H9 (cell line): ENCODE measurements at regions not wholly inside any gene's neighbourhood (a gene's known extent, or its start where the extent isn't known, plus 50 kb on each side); places are given as distances from the start of the nearest gene placed in this dataset.

Experiments
- DNase-seq: peaks from one replicate; pipeline ENCODE4 v3.0.0-alpha.2; 2017
- H2AFZ ChIP-seq: one replicate; pipeline ENCODE4 v1.6.1; 2013; ENCODE audit warnings: mild to moderate bottlenecking, low read length, control low read depth, moderate library complexity
- H2AK5ac ChIP-seq: 2 replicates; pipeline ENCODE4 v1.6.1; 2013; ENCODE audit warnings: low read length, control low read depth, mixed read lengths; ENCODE audit not compliant: insufficient read length
- H2BK120ac ChIP-seq: one replicate; pipeline ENCODE4 v1.6.1; 2013; ENCODE audit warnings: low read depth, mild to moderate bottlenecking, low read length, control low read depth, inconsistent platforms; ENCODE audit not compliant: poor library complexity, severe bottlenecking
- H2BK12ac ChIP-seq: 2 replicates; pipeline ENCODE4 v1.6.1; 2013; ENCODE audit warnings: low read length, control low read depth, mixed read lengths, low read depth; ENCODE audit not compliant: insufficient read length
- H2BK15ac ChIP-seq: 2 replicates; pipeline ENCODE4 v1.6.1; 2013; ENCODE audit warnings: low read depth, low read length, control low read depth
- H2BK20ac ChIP-seq: one replicate; pipeline ENCODE4 v1.6.1; 2013; ENCODE audit warnings: low read depth, mild to moderate bottlenecking, low read length, control low read depth, inconsistent platforms; ENCODE audit not compliant: poor library complexity, severe bottlenecking
- H2BK5ac ChIP-seq: 2 replicates; pipeline ENCODE4 v1.6.1; 2013; ENCODE audit warnings: low read length, control low read depth, mixed read lengths; ENCODE audit not compliant: insufficient read length
- H3K14ac ChIP-seq: 2 replicates; pipeline ENCODE4 v1.6.1; 2013; ENCODE audit warnings: low read length, control low read depth; ENCODE audit not compliant: insufficient read depth
- H3K18ac ChIP-seq: 2 replicates; pipeline ENCODE4 v1.6.1; 2013; ENCODE audit warnings: low read depth, mild to moderate bottlenecking, mixed read lengths, low read length, control low read depth; ENCODE audit not compliant: insufficient read length
- H3K23ac ChIP-seq: 2 replicates; pipeline ENCODE4 v1.6.1; 2013; ENCODE audit warnings: low read length, control low read depth, mixed read lengths, low read depth; ENCODE audit not compliant: insufficient read length
- H3K23me2 ChIP-seq: 2 replicates; pipeline ENCODE4 v1.6.1; 2013; ENCODE audit warnings: low read depth, mild to moderate bottlenecking, mixed read lengths, low read length, control low read depth; ENCODE audit not compliant: insufficient read length, poor library complexity, severe bottlenecking
- H3K27ac ChIP-seq: 2 replicates; pipeline ENCODE4 v1.5.1; 2013; ENCODE audit warnings: low read length, control low read depth, mixed read lengths, low read depth; ENCODE audit not compliant: insufficient read length
- H3K27me3 ChIP-seq: 2 replicates; pipeline ENCODE4 v1.6.1; 2013; ENCODE audit warnings: low read length, control low read depth, inconsistent platforms; ENCODE audit not compliant: insufficient read depth
- H3K4ac ChIP-seq: 2 replicates; pipeline ENCODE4 v1.6.1; 2013; ENCODE audit warnings: low read depth, mild to moderate bottlenecking, control low read depth, inconsistent platforms, low read length, moderate library complexity
- H3K4me1 ChIP-seq: 2 replicates; pipeline ENCODE4 v1.6.1; 2013; ENCODE audit warnings: low read length, control low read depth, inconsistent platforms; ENCODE audit not compliant: insufficient read depth
- H3K4me2 ChIP-seq: 2 replicates; pipeline ENCODE4 v1.6.1; 2013; ENCODE audit warnings: low read length, control low read depth, mixed read lengths; ENCODE audit not compliant: insufficient read length, insufficient read depth
- H3K56ac ChIP-seq: 2 replicates; pipeline ENCODE4 v1.6.1; 2013; ENCODE audit warnings: low read depth, mild to moderate bottlenecking, mixed read lengths, low read length, control low read depth; ENCODE audit not compliant: insufficient read length
- H3K79me1 ChIP-seq: 2 replicates; pipeline ENCODE4 v1.6.1; 2013; ENCODE audit warnings: low read depth, mild to moderate bottlenecking, moderate library complexity, low read length, control low read depth, inconsistent platforms; ENCODE audit not compliant: insufficient read depth, poor library complexity, severe bottlenecking
- H3K79me2 ChIP-seq: 2 replicates; pipeline ENCODE4 v1.6.1; 2013; ENCODE audit warnings: low read length, control low read depth, inconsistent platforms; ENCODE audit not compliant: insufficient read depth
- H3K9ac ChIP-seq: 2 replicates; pipeline ENCODE4 v1.6.1; 2013; ENCODE audit warnings: low read length, control low read depth, mixed read lengths; ENCODE audit not compliant: insufficient read length; ENCODE audit errors: extremely low read depth
- H3K9me3 ChIP-seq: one replicate; pipeline ENCODE4 v1.6.1; 2013; ENCODE audit warnings: low read depth, low read length, inconsistent platforms; ENCODE audit not compliant: control insufficient read depth
- H3T11ph ChIP-seq: one replicate; pipeline ENCODE4 v1.6.1; 2013; ENCODE audit warnings: mild to moderate bottlenecking, low read length, control low read depth, inconsistent platforms
- H4K20me1 ChIP-seq: one replicate; pipeline ENCODE4 v1.6.1; 2013; ENCODE audit not compliant: control insufficient read depth, insufficient read length, insufficient read depth
- H4K5ac ChIP-seq: 2 replicates; pipeline ENCODE4 v1.6.1; 2013; ENCODE audit warnings: low read depth, mild to moderate bottlenecking, mixed read lengths, low read length, control low read depth; ENCODE audit not compliant: insufficient read length
- H4K8ac ChIP-seq: replicated peaks from 2 replicates; pipeline ENCODE4 v1.6.1; 2013; ENCODE audit warnings: low read length, control low read depth, mixed read lengths, low read depth; ENCODE audit not compliant: insufficient read length
- H4K91ac ChIP-seq: 2 replicates; pipeline ENCODE4 v1.6.1; 2013; ENCODE audit warnings: low read depth, mild to moderate bottlenecking, moderate library complexity, mixed read lengths, low read length, control low read depth; ENCODE audit not compliant: insufficient read length
- H3K27ac Mint-ChIP-seq, 3 experiments: 2 replicates in 2 of 3; 3 replicates in 1 of 3; pipeline ENCODE4 v1.8.0; 2020 to 2021; ENCODE audit warnings: mixed read lengths in 3 of 3, mild to moderate bottlenecking in 1 of 3, moderate library complexity in 1 of 3
- H3K27me3 Mint-ChIP-seq: 2 replicates; pipeline ENCODE4 v1.8.0; 2021; ENCODE audit warnings: low read depth, mild to moderate bottlenecking, moderate library complexity, mixed read lengths
- H3K36me3 Mint-ChIP-seq, 3 experiments: 2 replicates in 2 of 3; 3 replicates in 1 of 3; pipeline ENCODE4 v1.8.0; 2020 to 2021; ENCODE audit warnings: low read depth in 3 of 3, mixed read lengths in 3 of 3; ENCODE audit not compliant: insufficient read depth in 1 of 3
- H3K4me1 Mint-ChIP-seq, 2 experiments: 2 replicates each; pipeline ENCODE4 v1.8.0; 2020; ENCODE audit warnings: mixed read lengths in 2 of 2
- H3K4me3 Mint-ChIP-seq, 2 experiments: 2 replicates in 1 of 2; 3 replicates in 1 of 2; pipeline ENCODE4 v1.8.0; 2020 to 2021; ENCODE audit warnings: mild to moderate bottlenecking in 2 of 2, mixed read lengths in 2 of 2, moderate library complexity in 1 of 2
- H3K9me3 Mint-ChIP-seq, 2 experiments: 2 replicates in 1 of 2; 3 replicates in 1 of 2; pipeline ENCODE4 v1.8.0; 2020; ENCODE audit warnings: mild to moderate bottlenecking in 2 of 2, mixed read lengths in 2 of 2, moderate library complexity in 1 of 2
- WGBS: extraction: QIAGEN DNeasy Blood & Tissue Kit; methylation state at CpG from one replicate; pipeline ENCODE4 v1.1.7; 2013; ENCODE audit warnings: missing lambda C conversion rate, low lambda C conversion rate, mixed read lengths; ENCODE audit not compliant: insufficient read length; ENCODE audit errors: extremely low coverage; 5-methylcytosine and 5-hydroxymethylcytosine counted together
- TF ChIP-seq, protein P1 (sequence below): fragments of 200-600 bp; sonication (generic); conservative IDR thresholded peaks from 3 replicates; pipeline ENCODE4 v1.8.0; 2021; ENCODE audit warnings: antibody characterized with exemption, mild to moderate bottlenecking

DNA sequence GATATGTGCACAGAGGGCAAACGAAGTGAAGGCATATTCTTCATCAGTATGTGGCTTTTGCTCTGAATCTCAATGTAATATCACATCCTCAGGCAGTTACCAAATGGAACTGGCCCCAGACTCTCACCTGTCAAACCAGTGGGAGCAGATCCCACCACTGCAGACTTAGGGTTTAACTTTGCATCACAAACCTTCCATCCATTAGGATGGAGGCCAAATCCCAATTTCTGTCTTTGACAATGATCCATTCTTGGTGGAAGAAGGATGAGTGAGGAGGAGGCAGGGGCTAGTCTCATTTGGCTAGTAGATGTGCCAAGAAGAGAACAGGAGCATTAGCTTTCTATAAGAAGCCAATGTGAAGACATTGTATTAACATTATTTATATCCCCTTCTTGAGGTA lies 413.5 kb upstream of the SPRY2 start:
- Histone ChIP-seq H3K79me1 (no peaks in the 10 kb centered on the region), H3K27ac (no peak overlapping the region), H2BK120ac (no peak overlapping the region), H2BK20ac (no peak overlapping the region), H2AK5ac (no peak overlapping the region), H3K27me3 (no peaks in the 10 kb centered on the region), H2AFZ (no peak overlapping the region), H3K79me2 (no peaks in the 10 kb centered on the region), H4K8ac (no peak overlapping the region), H3K56ac (no peak overlapping the region), H4K91ac (no peak overlapping the region), H2BK15ac (no peak overlapping the region), H3K4me2 (no peak overlapping the region), H3K23ac (no peak overlapping the region), H3K9me3 (no peaks in the 10 kb centered on the region), H3K18ac (no peak overlapping the region), H2BK5ac (no peak overlapping the region), H3T11ph (no peak overlapping the region), H3K14ac (no peak overlapping the region), H4K20me1 (no peaks in the 10 kb centered on the region), H2BK12ac (no peak overlapping the region), H3K23me2 (no peaks in the 10 kb centered on the region), H3K9ac (no peak overlapping the region), H3K4me1 (no peaks in the 10 kb centered on the region), H4K5ac (no peak overlapping the region), H3K4ac (no peak overlapping the region)
- WGBS, result no CpG with 5 or more reads among the region's 1 CpG
- no peaks in the 10 kb centered on the region for H3K27me3 Mint-ChIP-seq
- H3K4me3 Mint-ChIP-seq, result no peak overlapping the region
- H3K9me3 Mint-ChIP-seq, result no peaks in the 10 kb centered on the region
- no peaks in the 10 kb centered on the region for H3K36me3 Mint-ChIP-seq
- no peak for DNase-seq
- H3K4me1 Mint-ChIP-seq, result no peaks in the 10 kb centered on the region
- TF ChIP-seq, protein P1, sequence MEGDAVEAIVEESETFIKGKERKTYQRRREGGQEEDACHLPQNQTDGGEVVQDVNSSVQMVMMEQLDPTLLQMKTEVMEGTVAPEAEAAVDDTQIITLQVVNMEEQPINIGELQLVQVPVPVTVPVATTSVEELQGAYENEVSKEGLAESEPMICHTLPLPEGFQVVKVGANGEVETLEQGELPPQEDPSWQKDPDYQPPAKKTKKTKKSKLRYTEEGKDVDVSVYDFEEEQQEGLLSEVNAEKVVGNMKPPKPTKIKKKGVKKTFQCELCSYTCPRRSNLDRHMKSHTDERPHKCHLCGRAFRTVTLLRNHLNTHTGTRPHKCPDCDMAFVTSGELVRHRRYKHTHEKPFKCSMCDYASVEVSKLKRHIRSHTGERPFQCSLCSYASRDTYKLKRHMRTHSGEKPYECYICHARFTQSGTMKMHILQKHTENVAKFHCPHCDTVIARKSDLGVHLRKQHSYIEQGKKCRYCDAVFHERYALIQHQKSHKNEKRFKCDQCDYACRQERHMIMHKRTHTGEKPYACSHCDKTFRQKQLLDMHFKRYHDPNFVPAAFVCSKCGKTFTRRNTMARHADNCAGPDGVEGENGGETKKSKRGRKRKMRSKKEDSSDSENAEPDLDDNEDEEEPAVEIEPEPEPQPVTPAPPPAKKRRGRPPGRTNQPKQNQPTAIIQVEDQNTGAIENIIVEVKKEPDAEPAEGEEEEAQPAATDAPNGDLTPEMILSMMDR, result no peak
- peak overlapping the region in 1 of 3 experiments; percentile 42; a peak in 1 of 7 replicates for H3K27ac Mint-ChIP-seq
